Esophagus muscularis mucosa (tissue), 4 donors: ENCODE measurements at regions not wholly inside any gene's neighbourhood (a gene's known extent, or its start where the extent isn't known, plus 50 kb on each side); places are given as distances from the start of the nearest gene placed in this dataset.

Experiments
- EP300 ChIP-seq: sonication (generic); formaldehyde crosslinking; IDR thresholded peaks from one replicate; pipeline ENCODE4 v1.6.1; 2017; ENCODE audit warnings: antibody characterized with exemption
- POLR2A ChIP-seq: fragments of 450-650 bp; IDR thresholded peaks from one replicate; pipeline ENCODE4 v1.6.1; 2017; ENCODE audit warnings: antibody characterized with exemption, moderate library complexity, mild to moderate bottlenecking, low read depth
- POLR2AphosphoS5 ChIP-seq, 2 donors: sonication (generic); formaldehyde crosslinking; IDR thresholded peaks; one replicate each; pipeline ENCODE4 v1.6.1; 2017; ENCODE audit warnings: antibody characterized with exemption in 2 of 2
- TF ChIP-seq, protein P1 (sequence below), 3 experiments: fragments of 200-600 bp in 2 of 3; fragments of 450-650 bp in 1 of 3; sonication (generic) in 2 of 3; IDR thresholded peaks; one replicate each; pipeline ENCODE4 v1.5.1; 2017 to 2019; ENCODE audit warnings: antibody characterized with exemption in 3 of 3, mild to moderate bottlenecking in 2 of 3, moderate library complexity in 1 of 3

DNA sequence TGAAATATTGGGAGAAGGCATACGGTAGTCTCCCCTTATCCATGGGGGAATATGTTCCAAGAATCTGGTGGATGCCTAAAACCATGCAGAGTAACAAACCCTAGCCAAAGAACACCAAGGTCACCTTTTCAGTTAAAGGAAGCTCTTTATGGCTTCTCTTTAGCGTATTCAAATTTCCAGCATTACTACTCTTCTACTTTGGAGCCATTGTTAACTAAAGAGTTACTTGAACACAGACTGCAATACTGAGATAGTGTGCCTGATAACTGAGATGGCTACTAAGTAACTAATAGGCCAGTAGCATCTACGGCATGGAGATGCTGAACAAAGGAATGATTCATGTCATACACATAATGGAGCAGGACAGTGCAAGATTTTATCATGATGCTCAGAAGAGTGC, 84.5 kb upstream of the SPEF2 start:
- TF ChIP-seq, protein P1, sequence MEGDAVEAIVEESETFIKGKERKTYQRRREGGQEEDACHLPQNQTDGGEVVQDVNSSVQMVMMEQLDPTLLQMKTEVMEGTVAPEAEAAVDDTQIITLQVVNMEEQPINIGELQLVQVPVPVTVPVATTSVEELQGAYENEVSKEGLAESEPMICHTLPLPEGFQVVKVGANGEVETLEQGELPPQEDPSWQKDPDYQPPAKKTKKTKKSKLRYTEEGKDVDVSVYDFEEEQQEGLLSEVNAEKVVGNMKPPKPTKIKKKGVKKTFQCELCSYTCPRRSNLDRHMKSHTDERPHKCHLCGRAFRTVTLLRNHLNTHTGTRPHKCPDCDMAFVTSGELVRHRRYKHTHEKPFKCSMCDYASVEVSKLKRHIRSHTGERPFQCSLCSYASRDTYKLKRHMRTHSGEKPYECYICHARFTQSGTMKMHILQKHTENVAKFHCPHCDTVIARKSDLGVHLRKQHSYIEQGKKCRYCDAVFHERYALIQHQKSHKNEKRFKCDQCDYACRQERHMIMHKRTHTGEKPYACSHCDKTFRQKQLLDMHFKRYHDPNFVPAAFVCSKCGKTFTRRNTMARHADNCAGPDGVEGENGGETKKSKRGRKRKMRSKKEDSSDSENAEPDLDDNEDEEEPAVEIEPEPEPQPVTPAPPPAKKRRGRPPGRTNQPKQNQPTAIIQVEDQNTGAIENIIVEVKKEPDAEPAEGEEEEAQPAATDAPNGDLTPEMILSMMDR (IDR thresholded peaks at IDR 0.05): no peak
- TF ChIP-seq POLR2AphosphoS5 (IDR thresholded peaks at IDR 0.05) (no peak), EP300 (no peak), POLR2A (no peak)
